GM12864 (cell line): ENCODE measurements at regions not wholly inside any gene's neighbourhood (a gene's known extent, or its start where the extent isn't known, plus 50 kb on each side); places are given as distances from the start of the nearest gene placed in this dataset.

Source experiments
- DNase-seq: peaks from one replicate; pipeline ENCODE4 v3.0.0-alpha.2; 2011; ENCODE audit warnings: low read depth
- H3K4me3 ChIP-seq: 2 replicates; pipeline ENCODE4 v1.5.1; 2011; ENCODE audit warnings: mild to moderate bottlenecking, low read depth, low read length, control low read depth
- CTCF ChIP-seq: IDR thresholded peaks from 2 replicates; pipeline ENCODE4 v1.5.1; 2011; ENCODE audit warnings: low read depth, mild to moderate bottlenecking, moderate library complexity, low read length, control low read depth, inconsistent platforms; ENCODE audit errors: missing control alignments

GRCh38 chr12:93208011-93208410 is 169.7 kb upstream of the NUDT4 start:
- DNase-seq = no peak
- no peak for TF ChIP-seq CTCF
- H3K4me3 ChIP-seq = no peak overlapping the region

GRCh38 chr12:93214523-93215289 is 163.0 kb upstream of the NUDT4 start:
- DNase-seq = no peak
- no peak for TF ChIP-seq CTCF
- no peak overlapping the region for H3K4me3 ChIP-seq

GRCh38 chr12:93215290-93215678 is 162.4 kb upstream of the NUDT4 start:
- no peak for TF ChIP-seq CTCF
- no peak for DNase-seq
- H3K4me3 ChIP-seq = no peak overlapping the region

- TF ChIP-seq CTCF = no peak
- no peak overlapping the region for H3K4me3 ChIP-seq
- DNase-seq = no peak
These were observed 157.8 kb upstream of the NUDT4 start for GRCh38 chr12:93219947-93220346.

- no peak overlapping the region for H3K4me3 ChIP-seq
- no peak for DNase-seq
- no peak for TF ChIP-seq CTCF
These were observed 155.9 kb upstream of the NUDT4 start for GRCh38 chr12:93221841-93222240.

- no peak overlapping the region for H3K4me3 ChIP-seq
- no peak for TF ChIP-seq CTCF
- no peak for DNase-seq
These were observed 154.0 kb upstream of the NUDT4 start for GRCh38 chr12:93223440-93224426.

GRCh38 chr12:93225094-93225493 is 152.6 kb upstream of the NUDT4 start:
- DNase-seq = no peak
- H3K4me3 ChIP-seq = no peak overlapping the region
- no peak for TF ChIP-seq CTCF
